GM19372 (cell line): ENCODE measurements at regions not wholly inside any gene's neighbourhood (a gene's known extent, or its start where the extent isn't known, plus 50 kb on each side); places are given as distances from the start of the nearest gene placed in this dataset.
"Not testable (repeated sequence)": the region's sequence is repeated elsewhere in the genome, so short reads cannot be mapped to it uniquely, and the experiment has no call there.

Experiments used
- ATAC-seq: cut with Tn5 transposase; IDR thresholded peaks from one replicate; pipeline ENCODE4 v1.9.1; 2021; ENCODE audit warnings: mild to moderate bottlenecking, low read depth, moderate library complexity; ENCODE audit not compliant: unreplicated experiment

DNA sequence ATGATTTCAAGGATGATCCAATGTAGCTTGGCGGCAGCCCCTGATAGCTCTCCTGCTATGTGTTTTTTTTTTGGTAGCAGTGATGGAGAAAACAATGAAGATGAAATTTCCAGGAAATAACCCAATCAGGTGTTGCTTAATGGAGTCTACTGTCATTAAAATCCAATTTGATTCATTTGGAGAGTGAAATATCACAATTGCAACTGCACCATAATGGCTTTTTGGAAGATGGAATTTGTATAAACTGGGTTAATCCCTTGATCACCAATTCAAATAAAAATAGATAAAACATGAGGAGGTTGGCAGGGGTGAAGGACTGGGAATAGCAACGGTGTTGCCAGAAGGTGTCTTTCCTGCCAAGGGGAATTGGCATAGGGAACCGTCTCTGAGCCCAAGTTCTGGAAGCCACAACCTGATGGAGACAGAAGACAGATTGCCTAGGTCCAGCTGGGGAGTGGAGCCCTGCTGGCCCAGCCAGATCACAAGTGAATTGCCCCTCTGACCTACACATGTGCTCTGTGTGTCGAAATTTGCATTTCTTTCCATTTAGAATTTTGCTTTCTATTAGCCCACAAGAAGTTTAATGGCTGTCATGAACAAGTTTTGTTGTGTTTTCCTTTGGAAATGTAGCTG, 170.3 kb upstream of the SPRED2 start:
- ATAC-seq: no peak

DNA sequence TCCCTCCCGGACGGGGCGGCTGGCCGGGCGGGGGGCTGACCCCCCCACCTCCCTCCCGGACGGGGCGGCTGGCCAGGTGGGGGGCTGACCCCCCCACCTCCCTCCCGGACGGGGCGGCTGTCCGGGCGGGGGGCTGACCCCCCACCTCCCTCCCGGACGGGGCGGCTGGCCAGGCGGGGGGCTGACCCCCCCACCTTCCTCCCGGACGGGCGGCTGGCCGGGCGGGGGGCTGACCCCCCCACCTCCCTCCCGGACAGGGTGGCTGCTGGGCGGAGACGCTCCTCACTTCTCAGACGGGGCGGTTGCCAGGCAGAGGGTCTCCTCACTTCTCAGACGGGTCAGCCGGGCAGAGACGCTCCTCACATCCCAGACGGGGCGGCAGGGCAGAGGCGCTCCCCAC, 168.5 kb upstream of the SPRED2 start:
- ATAC-seq: not testable (repeated sequence)

DNA sequence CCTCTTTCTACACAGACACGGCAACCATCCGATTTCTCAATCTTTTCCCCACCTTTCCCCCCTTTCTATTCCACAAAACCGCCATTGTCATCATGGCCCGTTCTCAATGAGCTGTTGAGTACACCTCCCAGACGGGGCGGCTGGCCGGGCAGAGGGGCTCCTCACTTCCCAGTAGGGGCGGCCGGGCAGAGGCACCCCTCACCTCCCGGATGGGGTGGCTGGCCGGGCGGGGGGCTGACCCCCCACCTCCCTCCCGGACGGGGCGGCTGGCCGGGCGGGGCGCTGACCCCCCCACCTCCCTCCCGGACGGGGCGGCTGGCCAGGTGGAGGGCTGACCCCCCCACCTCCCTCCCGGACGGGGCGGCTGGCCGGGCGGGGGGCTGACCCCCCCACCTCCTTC, 168.0 kb upstream of the SPRED2 start:
- not testable (repeated sequence) for ATAC-seq

DNA sequence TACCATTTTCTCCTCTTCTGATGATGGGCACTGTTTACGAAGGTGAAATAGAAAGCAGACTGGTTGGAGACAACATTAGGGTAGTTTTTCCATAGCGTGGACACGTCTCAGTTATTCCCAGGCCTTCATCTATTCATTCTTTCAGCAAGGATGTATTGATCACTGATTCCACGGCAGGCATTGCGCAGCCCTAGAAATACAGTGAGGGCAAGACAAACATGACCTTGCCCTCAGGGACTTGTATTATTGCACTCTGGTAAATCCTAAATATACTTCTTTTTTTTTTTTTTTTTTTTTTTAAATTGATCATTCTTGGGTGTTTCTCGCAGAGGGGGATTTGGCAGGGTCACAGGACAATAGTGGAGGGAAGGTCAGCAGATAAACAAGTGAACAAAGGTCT, 167.3 kb upstream of the SPRED2 start:
- no peak for ATAC-seq

DNA sequence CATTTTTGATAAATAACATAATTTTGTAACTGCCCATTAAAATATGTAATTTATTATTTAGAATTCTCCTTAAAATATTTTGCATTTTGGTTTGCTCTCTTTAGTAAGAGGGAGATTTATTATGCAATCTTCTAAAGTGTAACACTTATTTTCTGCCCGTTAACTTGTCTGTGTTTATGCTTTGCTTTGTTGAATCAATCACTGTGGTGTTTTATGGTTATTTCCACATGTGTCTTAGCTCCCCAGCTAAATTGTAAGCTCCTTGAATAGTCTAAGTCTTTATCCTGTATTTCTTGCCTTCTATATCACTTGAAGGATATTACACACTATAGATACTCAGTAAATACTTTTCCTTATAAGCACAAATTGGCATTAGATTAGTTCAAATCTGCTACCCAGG, 166.6 kb upstream of the SPRED2 start:
- ATAC-seq: no peak

DNA sequence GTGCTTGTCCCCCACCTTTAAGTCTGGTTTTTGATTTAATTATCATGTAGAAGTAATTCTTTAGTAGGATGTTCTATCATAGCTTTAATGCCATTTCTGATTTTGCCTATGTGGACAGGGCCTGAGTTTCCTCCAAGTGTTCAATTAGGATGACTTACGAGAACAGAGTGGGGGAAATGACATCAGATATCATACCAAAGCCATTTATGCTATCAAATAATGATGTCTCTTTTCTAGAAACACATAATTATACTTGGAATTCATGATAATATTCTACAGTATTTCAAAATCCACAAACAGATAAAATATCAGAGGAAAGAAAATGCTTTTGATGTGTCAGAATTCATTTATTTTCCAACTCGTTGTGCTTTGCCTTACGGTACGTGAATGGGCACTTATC, 165.9 kb upstream of the SPRED2 start:
- ATAC-seq: no peak

DNA sequence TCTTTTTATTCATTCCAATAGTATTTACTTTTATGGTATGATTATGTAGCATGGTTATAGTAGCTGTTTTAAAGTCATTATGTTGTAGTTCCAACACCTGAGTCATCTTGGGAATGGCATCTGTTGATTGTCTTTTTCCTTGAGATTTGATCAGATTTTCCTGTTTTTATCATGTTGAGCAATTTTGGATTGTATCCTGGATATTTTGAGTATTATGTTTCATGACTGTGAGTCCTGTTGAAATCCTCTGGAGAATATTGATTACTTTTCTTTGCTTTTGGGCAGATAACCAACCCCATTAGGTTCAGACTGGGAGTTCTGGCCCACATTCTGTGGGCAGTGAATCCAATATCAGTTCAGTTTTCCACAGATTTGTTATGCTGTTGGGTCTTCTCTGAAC, 163.2 kb upstream of the SPRED2 start:
- no peak for ATAC-seq

DNA sequence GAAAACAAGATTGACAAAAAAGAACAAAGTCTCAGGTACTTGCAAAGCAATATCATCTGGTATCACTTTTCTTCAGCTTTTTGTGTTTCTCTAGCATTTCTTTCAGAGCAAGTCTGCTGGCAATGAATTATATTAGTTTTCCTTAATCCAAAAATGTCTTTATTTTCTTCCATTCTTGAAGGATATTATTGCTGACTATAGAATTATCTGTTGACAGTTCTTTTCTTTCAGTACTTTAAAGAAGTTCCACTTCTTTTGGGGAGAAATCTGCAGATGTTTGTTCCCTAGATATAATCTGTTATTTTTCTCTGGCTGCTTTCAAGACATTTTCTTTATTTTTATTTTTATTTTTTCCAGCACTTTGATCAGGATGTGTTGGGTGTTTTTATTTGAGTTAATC, 161.8 kb upstream of the SPRED2 start:
- no peak for ATAC-seq

DNA sequence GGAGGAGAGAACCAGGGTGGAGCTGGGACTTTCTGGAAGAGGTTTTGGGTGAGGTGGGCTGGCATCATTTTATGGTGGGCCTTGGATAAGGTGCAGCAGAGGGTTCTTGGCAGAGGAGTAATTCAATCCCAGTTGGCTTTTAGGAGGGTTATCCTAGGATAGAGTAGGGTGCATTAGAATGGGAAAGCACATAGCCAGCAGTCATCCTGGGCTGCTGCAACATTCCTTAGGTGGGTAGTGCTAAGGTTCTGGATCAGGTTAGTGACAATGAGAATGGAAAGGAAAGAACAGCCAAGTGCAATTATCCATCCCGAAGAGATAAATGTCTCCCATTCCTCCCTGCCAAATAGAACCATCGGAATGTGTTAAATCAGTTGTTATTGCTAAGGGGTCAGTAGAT, 157.3 kb upstream of the SPRED2 start:
- ATAC-seq: no peak

DNA sequence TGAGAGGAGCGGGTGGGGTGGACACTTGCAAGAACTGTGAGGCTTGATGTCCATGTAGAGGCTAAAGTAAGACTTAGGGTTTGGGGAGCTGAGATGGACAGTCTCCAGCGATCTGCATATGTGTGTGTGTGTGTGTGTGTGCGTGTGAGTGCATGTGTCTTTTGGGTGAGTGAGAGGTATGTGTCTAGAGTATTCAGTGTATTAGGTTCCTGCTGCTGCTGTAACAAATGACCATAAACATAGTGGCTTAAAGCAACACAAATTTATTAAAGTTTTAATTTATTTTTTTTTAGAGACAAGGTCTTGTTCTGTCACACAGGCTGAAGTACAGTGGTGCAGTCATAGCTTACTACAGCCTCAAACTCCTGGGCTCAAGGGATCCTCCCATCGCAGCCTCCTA, 155.4 kb upstream of the SPRED2 start:
- ATAC-seq: no peak

DNA sequence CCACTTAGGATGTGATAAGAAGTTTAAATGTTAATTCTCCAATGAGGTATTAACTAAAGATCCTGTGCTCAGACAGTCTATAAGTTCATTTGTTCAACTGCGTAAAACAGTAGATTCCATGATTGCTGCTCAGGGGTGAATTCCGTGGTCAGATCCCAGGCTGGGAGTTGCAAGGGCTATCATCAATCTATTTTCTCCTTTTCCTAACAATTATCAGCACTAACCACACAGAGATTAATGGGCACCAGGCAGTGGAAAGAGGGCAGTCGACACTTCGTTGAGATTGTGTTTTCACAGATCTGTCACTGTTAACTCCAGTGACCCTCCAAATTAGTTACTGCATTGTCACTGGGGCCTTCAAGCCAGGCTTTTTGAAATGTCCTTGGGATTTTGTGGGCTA, 154.1 kb upstream of the SPRED2 start:
- no peak for ATAC-seq

DNA sequence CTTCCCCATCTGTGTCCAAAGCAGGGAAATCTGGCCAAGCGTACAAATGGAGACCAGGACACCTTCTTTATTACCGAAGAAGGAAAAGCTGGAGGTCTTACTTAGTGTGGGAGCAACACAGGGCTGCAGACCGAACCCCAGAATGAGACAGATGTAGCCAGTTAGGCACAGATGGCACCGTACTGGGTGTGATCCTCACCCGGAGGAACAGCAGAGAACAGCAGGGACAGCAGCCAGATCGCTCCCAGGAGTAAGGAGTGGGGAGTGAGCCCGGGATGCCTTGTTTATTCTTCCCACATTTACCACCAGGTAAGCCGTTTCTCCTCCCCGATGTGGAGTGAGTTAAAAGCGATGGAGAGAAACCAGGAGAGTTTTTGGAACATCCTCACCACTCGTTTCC, 150.7 kb upstream of the SPRED2 start:
- ATAC-seq: no peak

DNA sequence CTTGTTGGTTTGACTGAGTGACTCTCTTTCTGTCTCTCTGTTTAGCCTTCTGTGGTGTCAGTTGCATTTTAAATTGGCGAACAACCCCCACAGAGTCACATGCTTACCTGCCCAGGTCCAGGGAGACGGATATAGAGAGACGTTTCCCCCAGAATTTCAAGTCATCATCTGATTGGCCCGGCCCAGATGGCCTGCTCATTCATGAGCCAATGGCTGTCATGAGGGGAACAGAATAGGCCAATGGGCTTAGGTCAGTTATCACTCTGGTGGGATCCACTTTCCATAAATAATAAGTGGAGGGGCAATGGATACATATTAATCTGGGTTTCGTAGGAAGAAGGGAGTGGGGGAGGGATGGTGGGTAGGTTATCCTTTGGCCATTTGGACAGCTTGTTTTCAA, 150.0 kb upstream of the SPRED2 start:
- ATAC-seq: no peak

DNA sequence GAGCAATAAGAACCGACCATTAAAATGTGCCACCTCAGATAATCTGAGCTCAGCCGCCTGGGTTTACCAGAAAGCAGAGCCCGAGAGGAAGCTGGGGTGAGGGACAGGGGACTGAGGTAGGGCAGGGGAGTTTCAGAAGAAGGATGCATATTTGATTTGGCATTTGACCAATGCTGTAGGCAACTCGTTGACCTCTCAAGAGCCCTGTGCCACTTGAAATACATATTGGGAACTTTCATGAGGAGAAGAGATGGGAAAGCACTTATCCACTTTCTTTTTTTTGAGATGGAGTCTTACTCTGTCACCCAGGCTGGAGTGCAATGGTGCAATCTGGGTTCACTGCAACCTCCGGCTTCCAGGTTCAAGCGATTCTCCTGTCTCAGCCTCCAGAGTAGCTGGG, 148.4 kb upstream of the SPRED2 start:
- no peak for ATAC-seq

DNA sequence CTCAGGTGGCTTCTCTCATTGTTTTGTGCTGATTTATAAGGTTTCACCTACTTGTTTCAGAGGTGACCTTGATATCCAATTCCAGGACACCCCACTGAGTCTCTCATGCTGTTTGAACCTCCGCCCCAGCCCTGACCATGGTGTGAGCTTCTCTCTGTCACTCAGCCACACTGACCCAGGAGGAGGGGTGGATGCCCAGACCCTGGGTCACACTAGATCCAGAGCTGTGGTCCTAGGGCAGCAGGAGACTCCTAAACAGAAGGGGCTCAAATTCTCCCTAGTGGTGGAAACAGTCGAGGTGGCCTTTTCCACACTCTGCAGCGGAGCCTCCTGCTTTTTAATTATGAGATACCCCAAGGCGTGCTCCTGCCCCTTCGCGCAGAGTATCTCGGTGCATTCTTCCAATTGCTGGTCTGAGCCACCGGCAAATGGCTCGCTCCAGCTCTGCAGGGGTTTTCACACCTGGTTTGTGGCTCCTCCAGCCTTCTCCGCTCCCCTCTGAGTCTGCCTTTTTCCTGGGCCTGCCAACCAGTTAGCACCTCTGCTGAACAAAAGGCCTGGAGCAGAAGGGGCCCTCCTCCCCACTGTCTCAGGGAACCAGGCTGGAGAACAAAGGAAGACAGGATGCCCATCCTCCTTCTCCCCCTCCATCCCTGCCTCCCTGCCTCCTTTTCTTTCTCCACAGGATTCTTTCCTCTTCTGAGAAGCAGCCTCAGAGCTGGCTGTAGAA, 147.3 kb upstream of the SPRED2 start:
- no peak for ATAC-seq

DNA sequence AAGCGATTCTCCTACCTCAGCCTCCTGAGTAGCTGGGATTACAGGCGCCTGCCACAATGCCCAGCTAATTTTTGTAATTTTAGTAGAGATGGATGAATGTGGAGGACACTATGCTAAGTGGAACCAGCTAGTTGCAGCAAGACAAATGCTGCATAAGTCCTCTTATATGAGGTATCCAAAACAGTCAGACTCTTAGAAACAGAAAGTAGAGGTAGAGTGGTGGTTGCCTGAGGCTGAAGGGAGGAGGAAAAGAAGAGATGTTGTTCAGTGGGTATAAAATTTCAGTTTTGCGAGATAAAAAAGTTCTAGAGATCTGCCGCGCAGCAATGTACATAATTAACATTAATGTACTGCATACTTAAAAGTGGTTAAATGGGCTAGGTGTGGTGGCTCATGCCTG, 145.3 kb upstream of the SPRED2 start:
- no peak for ATAC-seq

DNA sequence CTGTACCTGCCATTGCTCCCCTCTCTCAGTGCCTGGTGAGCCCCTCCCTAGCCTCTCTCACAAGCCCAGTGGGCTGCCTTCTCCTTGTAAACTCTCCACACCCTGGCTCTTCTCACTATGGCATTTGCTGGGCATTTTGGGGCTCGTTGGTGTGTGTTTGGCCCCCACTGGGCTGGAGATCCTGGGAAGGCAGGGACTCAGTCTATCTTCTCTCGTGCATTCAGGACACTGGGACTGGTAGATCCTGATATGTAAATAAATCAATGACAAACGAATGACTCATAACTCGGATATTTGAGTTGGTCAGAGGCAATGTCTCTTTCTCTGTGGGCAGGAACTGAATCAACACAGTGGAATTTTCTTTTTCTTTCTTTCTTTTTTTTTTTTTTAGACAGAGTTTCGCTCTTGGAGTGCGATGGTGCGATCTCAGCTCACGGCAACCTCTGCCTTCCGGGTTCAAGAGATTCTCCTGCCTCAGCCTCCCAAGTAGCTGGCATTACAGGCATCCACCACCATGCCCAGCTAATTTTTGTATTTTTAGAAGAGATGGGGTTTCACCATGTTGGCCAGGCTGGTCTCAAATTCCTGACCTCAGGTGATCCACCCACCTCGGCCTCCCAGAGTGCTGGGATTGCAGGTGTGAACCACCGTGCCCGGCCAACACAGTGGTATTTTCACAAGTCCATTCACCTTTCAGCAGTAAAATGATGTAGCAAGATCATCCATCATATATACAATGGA, 144.6 kb upstream of the SPRED2 start:
- no peak for ATAC-seq

DNA sequence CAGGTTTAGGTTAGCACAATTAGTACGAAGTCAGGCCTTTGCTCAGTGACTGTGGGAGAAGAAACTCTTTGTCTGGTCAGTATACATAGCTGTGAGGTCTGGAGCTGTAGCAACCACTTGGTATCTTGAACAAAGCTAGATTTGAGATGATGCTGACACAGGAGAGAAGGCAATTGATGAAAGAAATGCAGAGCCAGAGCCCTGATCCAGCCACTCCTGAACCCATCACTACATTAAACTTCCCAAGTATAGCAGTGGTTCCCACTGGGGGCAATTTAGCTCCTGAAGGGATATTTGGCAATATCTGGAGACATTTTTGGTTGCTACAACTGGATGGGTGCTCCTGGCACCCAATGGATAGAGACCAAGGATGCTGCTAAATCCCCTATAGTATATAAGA, 143.9 kb upstream of the SPRED2 start:
- ATAC-seq: no peak

DNA sequence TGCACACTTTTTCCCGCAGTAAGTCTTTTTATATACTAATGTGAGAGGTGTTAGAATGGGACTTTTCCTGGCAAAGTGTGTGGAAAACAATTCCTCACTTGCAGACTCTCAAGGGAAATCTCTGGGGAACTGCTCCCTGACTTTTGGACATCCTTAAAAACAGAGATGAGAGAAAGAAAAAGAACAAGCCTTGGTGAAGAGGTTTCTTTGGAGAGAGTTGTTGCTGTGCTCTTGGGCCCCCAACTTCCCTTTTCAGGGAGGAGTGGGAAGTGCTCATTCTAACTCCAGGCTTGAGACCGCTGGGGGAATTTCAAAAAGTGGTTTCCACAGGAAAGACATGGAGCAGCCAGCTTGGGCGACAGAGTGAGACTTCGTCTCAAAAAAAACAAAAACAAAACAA, 142.6 kb upstream of the SPRED2 start:
- ATAC-seq: no peak

DNA sequence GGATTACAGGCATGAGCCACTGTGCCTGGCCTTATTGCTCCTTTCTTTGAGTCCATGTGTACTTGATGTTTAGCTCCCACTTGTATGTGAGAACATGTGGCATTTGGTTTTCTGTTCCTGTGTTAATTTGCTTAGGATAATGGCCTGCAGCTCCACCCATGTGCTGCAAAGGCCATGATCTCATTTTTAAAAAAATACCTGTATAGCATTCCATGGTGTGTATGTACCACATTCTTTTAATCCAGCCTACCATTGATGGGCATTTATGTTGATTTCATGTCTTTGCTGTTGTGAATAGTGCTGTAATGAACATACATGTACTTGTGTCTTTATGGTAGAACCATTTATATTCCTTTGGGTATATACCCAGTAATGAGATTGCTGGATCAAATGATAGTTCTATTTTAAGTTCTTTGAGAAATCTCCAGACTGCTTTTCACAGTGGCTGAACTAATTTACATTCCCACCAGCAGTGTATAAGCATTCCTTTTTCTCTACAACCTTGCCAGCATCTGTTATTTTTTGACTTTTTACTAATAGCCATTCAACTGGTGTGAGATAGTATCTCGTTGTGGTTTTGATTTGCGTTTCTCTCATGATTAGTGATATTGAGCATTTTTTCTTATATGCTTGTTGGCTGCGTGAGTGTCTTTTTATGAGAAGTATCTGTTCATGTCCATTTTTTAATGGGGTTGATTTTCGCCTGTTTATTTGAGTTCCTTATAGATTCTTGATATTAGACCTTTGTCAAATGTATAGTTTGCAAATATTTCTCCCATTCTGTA, 136.4 kb upstream of the SPRED2 start:
- ATAC-seq: not testable (repeated sequence)

DNA sequence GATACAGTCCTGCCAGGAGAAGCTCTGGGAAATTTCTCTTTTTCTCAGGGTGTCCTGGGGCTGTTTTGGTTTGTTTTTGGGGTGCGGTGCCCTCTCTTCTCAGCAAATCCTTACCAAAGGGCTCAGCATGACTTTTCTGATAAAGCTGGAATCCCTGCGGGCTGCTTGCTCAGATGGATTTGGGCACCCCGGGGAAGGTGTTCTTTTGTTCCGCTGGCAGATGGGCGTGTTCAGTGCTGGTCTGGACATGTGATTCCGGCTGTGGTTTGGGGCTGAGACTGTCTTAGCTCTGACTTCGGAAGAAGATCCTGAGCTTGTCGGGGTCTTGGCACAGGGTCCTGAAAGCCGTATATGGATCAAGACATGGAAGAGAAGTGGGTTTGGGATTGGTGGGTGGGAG, 134.2 kb upstream of the SPRED2 start:
- no peak for ATAC-seq
